GM12801 (cell line): ENCODE measurements at regions not wholly inside any gene's neighbourhood (a gene's known extent, or its start where the extent isn't known, plus 50 kb on each side); places are given as distances from the start of the nearest gene placed in this dataset.

Experiments
- TF ChIP-seq, protein P1 (sequence below): IDR thresholded peaks from one replicate; pipeline ENCODE4 v1.5.1; 2011; ENCODE audit warnings: control low read depth; ENCODE audit not compliant: insufficient read length; ENCODE audit errors: extremely low read depth

DNA sequence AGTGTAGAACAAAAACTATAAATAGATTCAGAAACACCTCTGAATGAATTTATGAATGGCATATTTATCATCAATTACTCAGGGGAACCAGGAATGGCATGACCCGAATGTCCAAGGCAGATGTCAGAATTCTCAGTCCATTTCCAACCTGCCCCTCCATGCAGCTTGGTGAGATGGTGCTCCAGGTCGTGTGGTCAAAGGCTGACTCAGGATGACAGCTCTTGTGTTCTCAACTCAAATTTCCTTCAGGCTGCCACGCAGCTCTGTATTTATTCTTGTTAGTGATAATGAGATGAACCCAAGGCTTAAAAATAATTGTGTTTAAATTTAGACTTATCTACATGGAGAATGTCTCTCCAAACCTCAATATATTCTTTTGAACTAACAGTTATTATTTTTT is 146.9 kb downstream of the METTL4 start:
- TF ChIP-seq, protein P1, sequence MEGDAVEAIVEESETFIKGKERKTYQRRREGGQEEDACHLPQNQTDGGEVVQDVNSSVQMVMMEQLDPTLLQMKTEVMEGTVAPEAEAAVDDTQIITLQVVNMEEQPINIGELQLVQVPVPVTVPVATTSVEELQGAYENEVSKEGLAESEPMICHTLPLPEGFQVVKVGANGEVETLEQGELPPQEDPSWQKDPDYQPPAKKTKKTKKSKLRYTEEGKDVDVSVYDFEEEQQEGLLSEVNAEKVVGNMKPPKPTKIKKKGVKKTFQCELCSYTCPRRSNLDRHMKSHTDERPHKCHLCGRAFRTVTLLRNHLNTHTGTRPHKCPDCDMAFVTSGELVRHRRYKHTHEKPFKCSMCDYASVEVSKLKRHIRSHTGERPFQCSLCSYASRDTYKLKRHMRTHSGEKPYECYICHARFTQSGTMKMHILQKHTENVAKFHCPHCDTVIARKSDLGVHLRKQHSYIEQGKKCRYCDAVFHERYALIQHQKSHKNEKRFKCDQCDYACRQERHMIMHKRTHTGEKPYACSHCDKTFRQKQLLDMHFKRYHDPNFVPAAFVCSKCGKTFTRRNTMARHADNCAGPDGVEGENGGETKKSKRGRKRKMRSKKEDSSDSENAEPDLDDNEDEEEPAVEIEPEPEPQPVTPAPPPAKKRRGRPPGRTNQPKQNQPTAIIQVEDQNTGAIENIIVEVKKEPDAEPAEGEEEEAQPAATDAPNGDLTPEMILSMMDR: no peak

GRCh38 chr18:2425426-2426317 is 145.6 kb downstream of the METTL4 start:
- TF ChIP-seq, protein P1: no peak

- TF ChIP-seq, protein P1: no peak
Measured at GRCh38 chr18:2430191-2430590, 141.1 kb downstream of the METTL4 start.

DNA sequence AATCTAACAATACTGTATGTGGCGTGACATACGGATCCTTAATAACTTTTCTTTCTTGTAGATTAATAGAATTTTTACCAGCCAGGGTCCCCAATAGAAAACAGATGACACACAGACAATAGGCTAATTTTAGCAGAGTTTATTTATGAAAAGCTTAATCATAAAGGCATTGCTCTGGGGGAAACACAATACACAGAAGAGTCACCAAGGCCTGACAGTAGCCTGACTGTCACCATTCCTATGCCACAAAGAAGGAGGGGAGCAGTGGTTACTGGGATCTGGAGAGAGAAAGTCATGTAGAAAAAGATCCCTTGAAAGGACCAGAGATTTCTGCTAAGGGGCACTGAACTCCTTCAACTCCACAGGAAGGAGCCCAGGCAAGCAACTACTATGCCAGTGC is 139.5 kb downstream of the METTL4 start:
- TF ChIP-seq, protein P1: no peak

DNA sequence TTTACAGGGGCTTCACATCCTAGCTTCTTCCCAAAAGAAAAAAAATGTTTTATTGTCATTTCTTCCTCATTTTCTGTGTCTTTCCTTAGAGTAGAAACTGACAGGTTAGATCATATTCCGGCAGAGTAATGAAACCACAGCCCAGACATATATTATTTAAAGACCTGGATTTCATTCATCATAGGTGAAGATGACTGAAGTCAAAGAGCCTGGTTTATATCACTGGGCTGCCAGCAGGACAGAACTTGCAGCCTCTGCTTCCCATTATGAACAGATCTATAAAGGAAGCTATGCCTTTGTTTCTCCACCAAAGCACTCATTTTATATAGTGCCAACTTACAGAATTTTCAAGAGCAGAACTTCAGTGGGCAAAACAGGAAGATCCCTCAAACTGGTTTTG is 137.9 kb downstream of the METTL4 start:
- TF ChIP-seq, protein P1: no peak

DNA sequence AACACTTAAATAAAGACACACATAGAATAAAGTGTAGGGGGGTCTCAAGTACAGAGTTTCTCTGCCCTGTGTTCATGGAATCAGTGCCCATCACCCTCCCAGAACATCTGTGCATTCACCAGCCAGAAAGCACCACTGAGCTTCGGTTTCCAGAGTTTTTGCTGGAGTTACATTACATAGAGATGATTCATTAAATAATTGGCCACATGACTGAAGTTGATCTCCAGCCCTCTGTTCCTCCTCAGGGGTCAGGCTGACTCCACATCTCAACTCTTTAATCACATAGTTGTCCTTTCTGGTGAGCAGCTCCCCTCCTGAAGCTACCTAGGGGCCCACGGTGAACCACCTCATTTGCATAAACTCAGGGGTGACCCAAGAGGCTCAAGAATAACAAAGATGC is 129.8 kb downstream of the METTL4 start:
- TF ChIP-seq, protein P1: no peak

DNA sequence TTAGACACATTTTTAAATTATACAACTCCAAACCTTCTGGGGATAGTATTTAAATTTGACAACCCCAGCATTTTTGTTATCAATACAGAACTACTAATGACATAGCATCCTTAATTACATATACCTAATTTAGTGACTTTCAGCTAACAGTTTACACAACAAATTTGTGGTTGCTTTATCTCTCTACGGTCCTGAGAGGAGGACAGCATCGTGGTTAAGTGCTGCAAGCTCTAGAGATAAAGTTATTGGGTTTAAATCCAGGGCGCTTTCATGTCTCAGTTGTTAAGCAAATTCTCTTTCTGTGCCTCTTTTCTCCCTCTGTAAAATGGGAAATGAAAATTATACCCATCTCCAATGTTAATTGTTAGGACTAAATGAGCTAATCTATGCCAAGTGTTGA is 129.3 kb downstream of the METTL4 start:
- TF ChIP-seq, protein P1: no peak
